NCI-H526 treated with DMSO at 0.1 percent for 48 hours (cell line): ENCODE measurements at regions not wholly inside any gene's neighbourhood (a gene's known extent, or its start where the extent isn't known, plus 50 kb on each side); places are given as distances from the start of the nearest gene placed in this dataset.

Experiments
- DNase-seq: peaks from one replicate; lab custom pipeline; 2025; lab: John Stamatoyannopoulos, UW

DNA sequence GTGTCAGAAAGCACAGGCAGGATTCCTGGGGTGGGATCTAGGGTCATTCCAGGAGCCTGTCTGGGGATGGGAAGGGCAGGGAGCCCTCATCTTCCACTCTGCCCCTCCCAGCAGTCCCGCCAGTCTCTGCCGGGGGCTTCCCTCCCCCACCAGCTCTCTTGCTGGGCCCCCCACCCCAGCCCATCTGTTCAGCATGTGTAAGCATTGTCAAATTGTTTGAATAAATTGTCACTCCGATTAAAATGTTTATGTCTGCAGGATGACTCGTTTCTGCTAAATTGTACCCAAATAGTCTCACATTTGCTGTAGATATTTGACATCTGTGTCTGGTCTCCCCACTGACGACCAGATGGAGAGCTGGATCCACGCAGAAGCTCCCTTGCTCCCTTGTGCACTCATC, 257.6 kb downstream of the ANKRD60 start:
- no peak for DNase-seq

DNA sequence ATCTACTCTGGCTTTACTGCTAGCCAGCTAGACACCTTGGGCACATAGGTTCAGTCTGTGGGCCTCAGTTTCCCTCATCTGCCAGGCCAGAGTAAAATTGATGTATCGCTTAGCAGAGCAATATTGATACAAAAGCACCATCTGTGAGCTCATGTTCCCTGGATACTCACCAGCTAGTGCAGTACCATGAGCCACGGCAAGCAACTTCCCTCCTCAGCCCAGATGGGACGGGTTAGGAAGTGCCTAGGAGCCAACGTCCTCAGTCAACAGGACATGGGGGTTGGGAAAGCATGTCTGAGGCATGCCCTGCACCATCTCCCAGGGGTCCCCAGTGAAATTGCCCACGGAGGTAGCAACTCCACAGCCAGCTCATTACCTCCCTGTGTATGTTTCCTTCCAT, 258.3 kb downstream of the ANKRD60 start:
- DNase-seq = no peak

DNA sequence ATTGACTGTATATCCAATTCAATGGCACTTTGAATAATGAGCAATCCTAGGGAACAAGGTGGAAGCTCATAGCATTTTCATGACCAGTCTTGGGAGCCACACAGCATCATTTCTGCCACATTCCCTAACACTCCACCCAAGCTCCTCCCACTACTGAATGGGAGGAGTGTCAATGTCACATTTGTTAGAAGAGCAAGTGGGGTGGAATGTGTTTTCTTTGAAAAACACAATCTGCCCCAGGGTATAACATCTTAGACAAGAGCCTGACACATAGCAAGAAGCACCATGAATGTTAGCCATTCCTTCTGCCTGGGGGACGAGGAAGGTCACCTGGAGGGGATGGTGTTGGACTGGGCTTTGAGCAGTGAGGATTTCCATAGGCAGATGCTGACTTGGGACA, 258.3 kb upstream of the PMEPA1 start:
- no peak for DNase-seq

- no peak for DNase-seq
These were observed 257.5 kb upstream of the PMEPA1 start for GRCh38 chr20:57967364-57967763.

- no peak for DNase-seq
These were observed 256.8 kb upstream of the PMEPA1 start for GRCh38 chr20:57966620-57967019.

GRCh38 chr20:57965441-57965840, 255.6 kb upstream of the PMEPA1 start:
- no peak for DNase-seq

DNA sequence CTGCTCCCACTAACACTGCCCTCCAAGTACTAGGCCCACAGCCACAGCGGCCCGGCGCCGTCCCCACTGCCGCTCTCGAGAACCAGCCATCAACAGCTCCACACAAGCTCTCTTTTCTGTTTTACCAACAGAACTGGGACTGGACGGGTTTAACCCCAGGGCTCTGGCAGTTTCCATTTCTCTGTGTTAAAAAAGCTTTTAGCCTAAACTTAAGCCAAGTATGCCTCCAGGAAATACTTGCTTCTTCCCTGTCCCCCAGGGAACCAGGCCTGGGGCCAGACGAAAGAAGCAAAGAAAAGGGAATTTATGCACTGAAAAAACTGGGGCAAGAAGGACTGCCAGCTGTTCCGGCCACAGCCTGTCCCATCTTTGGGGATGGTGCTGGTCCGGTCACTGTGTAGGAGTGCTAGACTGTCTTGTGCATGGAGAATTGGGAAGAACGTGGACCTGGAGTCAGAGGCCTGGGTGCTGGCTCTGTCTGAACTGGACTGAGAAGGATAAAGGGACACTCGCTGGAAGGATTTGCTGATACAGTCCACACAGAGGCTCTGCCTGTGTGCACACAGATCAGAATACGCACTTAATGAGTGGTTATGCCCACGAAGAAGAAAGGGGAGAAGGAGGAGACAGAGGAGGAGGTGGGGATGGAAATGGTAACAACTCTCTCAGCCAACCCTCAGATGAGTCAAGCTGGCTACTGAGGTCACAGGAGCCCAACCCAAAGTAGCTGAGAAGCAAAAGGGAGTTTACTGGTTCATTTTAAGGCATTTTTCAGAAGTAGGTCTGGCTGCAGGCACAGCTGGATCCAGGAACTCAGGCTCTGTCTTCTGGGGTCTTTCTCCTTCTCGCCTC, 254.4 kb upstream of the PMEPA1 start:
- no peak for DNase-seq

GRCh38 chr20:57960803-57961575, 251.2 kb upstream of the PMEPA1 start:
- DNase-seq = peak; percentile 49

DNA sequence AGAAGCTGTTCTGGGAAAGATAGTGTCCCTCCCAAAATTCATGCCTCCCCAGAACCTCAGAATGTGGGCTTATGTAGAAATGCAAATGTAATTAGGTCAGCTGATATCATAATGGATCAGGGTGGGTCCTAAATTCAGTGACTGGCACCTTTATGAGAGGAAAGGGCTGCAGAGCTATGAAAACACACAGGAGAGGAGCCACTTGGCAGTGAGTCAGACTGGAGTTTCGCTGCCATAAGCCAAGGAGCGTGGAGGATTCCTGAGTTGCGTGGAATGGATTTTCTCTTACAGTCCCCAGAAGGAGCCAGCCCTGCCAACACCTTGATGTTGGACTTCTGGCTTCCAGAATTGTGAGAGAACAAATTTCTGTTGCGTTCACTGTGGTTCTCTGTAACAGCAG, 249.8 kb upstream of the PMEPA1 start:
- no peak for DNase-seq

- DNase-seq = no peak
These were observed 249.2 kb upstream of the PMEPA1 start for GRCh38 chr20:57959018-57959417.

DNA sequence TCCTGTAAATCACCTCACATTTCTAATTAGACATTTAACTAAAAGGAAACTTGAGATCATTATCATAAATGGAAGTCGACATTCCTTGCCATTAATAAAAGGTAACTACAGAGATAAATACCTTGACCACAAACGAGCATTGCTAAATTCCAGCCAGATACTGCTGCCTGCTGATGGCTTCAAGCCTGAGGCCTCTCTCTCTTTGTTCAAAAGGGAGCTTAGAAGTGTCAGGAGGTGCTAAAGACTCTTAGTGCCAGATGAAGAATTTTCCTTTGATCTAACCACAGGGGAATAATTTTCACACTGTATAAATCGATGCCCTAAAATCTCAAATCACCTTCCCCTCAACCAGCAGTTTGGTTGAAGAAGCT, 248.2 kb upstream of the PMEPA1 start:
- DNase-seq = no peak

DNA sequence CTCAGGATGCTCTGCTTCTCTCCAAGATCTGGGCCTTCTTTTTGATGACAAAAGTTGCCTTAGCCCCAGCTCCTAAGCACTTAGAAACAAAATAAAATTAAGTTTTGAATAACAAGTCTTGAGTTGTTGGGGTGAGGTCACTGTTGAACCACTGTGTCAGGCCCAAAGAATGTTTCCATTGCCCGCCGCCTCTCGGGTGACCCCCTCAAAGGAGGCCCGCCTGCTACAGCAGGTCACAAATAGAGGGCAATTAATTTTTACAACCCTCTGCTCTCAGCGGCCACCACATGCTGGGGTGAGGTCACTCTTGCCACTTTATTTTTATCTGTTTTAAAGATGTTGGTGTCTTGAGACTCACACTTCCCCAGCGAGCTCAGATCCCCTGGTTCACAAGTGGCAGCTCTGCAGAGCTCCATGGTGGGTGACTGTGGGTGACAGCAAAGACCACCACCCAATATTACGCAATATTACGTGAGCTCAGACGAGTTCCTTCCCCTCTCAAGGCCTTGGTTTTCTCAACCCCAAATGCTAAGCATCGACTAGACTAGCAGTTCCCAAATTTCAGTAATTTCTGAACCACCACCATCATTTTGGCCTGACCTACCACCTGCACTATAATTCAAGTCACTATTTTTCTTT, 247.7 kb upstream of the PMEPA1 start:
- DNase-seq = no peak

DNA sequence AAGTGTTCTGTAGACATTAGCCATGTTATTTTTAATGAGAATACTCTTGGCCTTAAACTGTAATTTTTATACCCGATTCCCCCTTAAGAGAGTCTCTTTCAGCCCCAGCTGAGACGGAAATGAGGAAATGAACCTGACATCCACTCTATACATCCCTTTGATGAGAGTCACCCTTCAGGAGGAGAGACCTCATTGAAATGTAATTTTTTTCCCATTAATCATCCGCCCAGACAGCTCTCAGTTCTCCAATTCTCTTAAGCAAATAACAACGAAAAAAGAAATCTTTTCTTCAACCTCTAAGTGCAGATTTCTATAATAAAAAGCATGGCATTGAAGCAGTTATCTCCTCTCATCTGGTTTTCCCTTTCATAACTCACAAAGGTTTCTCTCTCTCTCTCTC, 243.8 kb upstream of the PMEPA1 start:
- DNase-seq = no peak

GRCh38 chr20:57952136-57952535, 242.3 kb upstream of the PMEPA1 start:
- DNase-seq = no peak

GRCh38 chr20:57951549-57951948, 241.7 kb upstream of the PMEPA1 start:
- DNase-seq = no peak

DNA sequence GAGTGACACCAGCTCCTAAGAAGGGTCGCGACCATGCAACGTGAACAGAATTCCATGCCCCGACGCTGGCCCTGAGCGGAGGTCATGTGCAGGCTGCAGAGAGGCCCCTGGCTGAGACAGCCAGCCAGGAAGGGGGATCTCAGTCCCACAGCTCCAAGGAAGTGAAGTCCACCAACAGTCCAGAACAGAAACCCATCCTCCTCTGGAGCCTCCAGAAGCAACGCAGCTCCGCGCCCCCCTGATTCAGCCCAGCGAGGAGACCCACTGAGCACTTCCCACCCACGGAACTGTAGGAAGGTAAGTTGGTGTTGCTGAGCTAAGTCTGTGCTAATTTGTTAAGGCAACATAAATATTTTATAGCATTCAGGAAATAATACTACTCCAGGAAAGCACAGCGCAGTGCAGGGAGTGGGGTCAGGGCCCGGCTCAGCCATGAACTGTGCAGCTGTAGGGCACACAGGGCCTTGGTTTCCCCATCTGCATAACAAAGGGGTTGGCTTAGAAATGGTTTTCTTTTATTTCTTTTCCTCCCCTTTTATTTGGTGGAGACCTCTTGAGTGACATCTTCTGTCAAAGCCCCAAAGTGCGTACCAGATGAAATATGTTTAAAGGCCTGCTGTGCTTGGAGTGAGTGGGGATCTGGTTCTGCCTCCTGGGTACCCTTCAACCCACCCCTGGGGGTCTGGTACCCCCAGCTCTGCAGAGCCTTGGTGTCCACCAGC, 241.1 kb upstream of the PMEPA1 start:
- DNase-seq = no peak

- no peak for DNase-seq
These were observed 238.6 kb upstream of the PMEPA1 start for GRCh38 chr20:57948180-57948955.

- no peak for DNase-seq
These were observed 237.8 kb upstream of the PMEPA1 start for GRCh38 chr20:57947421-57948179.

DNA sequence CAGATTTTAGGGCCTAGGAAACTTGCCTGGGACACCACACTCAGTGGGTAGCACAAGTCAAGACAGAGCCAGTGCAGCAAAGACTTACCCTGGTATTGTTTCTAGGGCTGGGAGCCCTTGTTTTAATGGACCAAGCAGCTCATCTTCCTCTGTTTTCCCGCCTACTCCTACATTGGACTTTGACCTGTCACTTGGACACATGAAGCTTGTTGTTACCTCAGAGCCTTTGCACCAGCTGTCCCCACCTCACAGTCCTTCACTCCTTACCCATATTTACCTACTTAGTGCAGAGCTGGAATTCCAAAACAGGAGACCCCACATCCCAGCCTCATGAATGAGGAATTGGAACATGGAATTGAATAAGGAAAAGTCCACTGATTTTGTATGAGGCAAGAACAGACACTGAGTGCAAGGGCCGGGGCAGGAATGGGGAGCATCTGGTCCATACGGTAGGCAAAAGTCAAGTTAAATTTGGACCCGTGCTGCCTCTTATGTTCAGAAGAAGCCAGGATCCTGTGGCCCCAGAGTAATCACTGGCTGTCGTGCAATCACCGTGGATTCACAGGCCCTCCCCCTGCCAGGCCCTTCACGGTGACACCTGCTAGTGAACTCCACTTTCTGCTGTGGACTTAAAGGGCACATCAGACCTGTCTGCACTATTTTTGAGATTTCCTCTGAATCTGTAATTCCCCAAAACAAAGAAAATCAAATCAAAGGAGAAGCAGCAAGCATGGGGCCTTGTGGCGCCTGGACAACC, 236.9 kb upstream of the PMEPA1 start:
- DNase-seq = no peak

DNA sequence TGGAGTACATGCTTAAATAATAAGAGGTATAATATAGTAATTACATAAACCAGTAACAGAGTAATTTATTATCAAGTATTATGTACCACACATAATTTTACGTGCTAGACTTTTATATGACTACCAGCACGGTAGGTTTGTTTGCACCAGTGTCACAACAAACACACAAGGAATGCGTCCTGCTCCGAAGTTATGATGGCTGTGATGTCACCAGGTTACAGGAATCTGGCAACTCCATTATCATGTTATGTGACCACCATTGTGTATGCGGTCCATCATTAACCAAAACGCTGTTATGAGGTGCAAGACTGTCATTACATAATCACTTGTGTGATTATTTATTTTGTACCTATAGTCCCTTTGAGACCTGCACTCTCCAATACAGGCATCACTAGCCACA, 235.2 kb upstream of the PMEPA1 start:
- no peak for DNase-seq
